Thoracic aorta (tissue), 2 donors: ENCODE measurements at regions not wholly inside any gene's neighbourhood (a gene's known extent, or its start where the extent isn't known, plus 50 kb on each side); places are given as distances from the start of the nearest gene placed in this dataset.
"Not testable (repeated sequence)": the region's sequence is repeated elsewhere in the genome, so short reads cannot be mapped to it uniquely, and the experiment has no call there.

Source experiments
- ATAC-seq: fragments of 150-250 bp; one replicate; pipeline ENCODE4 v1.8.0; 2017; ENCODE audit warnings: low read depth; ENCODE audit not compliant: insufficient number of reproducible peaks, low FRiP score
- DNase-seq: peaks from one replicate; pipeline ENCODE4 v3.0.0-alpha.2; 2020; ENCODE audit warnings: low spot score
- H3K27ac ChIP-seq, 2 donors: fragments of 200-600 bp; sonication (generic); 1 replicate in 1 of 2; 2 replicates in 1 of 2; pipeline ENCODE4 v1.5.1; 2016; ENCODE audit warnings: mild to moderate bottlenecking in 2 of 2, moderate library complexity in 2 of 2
- H3K27me3 ChIP-seq: fragments of 200-600 bp; sonication (generic); replicated peaks from 2 replicates; pipeline ENCODE4 v1.6.0; 2016; ENCODE audit warnings: mild to moderate bottlenecking; ENCODE audit not compliant: insufficient read depth
- H3K36me3 ChIP-seq: fragments of 200-600 bp; sonication (generic); one replicate; pipeline ENCODE4 v1.5.1; 2016
- H3K4me1 ChIP-seq, 2 donors: fragments of 200-600 bp; sonication (generic); 1 replicate in 1 of 2; 2 replicates in 1 of 2; pipeline versions ENCODE4 v1.5.1 to v1.6.0; 2016; ENCODE audit warnings: low read depth in 2 of 2, mild to moderate bottlenecking in 1 of 2; ENCODE audit not compliant: control insufficient read depth in 1 of 2
- H3K4me3 ChIP-seq: fragments of 200-600 bp; sonication (generic); 2 replicates; pipeline ENCODE4 v1.5.1; 2016; ENCODE audit warnings: mild to moderate bottlenecking
- H3K9me3 ChIP-seq: fragments of 200-600 bp; sonication (generic); 2 replicates; pipeline ENCODE4 v1.5.1; 2016
- TF ChIP-seq, protein P1 (sequence below): fragments of 200-600 bp; sonication (generic); IDR thresholded peaks from one replicate; pipeline ENCODE4 v1.5.1; 2019; ENCODE audit warnings: antibody characterized with exemption

DNA sequence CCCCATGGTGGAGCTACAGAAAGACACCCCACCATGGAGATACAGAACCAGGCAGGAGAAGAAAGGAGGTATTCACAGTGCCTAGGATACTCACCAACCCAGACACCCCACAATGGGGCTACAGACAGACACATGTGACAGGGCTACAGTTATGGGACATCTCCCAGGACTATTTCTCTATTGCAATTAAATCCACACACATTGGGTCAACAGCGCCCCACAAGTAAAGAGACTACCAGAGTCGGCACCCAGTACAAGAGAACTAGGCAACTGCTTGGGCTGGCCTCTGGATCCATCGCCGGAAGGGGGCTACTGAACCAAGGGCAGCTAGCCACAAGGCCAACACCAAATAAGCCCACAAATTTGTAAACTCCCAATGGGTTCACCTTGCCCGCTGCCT is 310.1 kb upstream of the NCKAP5 start:
- Histone ChIP-seq H3K4me1 (no peaks in the 10 kb centered on the region), H3K36me3 (no peaks in the 10 kb centered on the region), H3K27ac (no peak overlapping the region), H3K4me3 (no peak overlapping the region), H3K27me3 (no peaks in the 10 kb centered on the region), H3K9me3 (no peaks in the 10 kb centered on the region)
- TF ChIP-seq, protein P1, sequence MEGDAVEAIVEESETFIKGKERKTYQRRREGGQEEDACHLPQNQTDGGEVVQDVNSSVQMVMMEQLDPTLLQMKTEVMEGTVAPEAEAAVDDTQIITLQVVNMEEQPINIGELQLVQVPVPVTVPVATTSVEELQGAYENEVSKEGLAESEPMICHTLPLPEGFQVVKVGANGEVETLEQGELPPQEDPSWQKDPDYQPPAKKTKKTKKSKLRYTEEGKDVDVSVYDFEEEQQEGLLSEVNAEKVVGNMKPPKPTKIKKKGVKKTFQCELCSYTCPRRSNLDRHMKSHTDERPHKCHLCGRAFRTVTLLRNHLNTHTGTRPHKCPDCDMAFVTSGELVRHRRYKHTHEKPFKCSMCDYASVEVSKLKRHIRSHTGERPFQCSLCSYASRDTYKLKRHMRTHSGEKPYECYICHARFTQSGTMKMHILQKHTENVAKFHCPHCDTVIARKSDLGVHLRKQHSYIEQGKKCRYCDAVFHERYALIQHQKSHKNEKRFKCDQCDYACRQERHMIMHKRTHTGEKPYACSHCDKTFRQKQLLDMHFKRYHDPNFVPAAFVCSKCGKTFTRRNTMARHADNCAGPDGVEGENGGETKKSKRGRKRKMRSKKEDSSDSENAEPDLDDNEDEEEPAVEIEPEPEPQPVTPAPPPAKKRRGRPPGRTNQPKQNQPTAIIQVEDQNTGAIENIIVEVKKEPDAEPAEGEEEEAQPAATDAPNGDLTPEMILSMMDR, result no peak
- DNase-seq (no peak), ATAC-seq (no peak)

DNA sequence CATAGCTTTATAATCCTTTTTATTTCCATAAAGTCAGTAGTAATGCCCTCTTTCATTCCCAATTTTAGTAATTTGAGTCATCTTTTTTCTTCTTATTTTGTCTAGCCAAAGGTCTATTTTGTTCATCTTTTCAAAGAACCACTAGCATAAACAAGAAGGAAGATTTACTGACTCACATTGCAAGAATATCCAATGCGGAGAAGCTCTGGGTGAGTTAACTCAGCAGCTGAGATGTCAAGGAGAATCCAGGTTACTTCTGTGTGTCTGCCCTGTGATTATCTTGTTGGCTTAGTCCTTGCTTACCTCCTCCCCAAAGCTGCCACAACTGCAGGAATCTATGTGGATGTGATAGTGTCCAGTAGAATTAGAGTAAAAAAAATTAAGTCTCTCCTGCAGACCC is 311.4 kb upstream of the NCKAP5 start:
- Histone ChIP-seq H3K36me3 (no peaks in the 10 kb centered on the region), H3K4me1 (no peaks in the 10 kb centered on the region), H3K27me3 (no peaks in the 10 kb centered on the region), H3K4me3 (no peak overlapping the region), H3K9me3 (no peaks in the 10 kb centered on the region), H3K27ac (no peak overlapping the region)
- ATAC-seq, result no peak
- TF ChIP-seq, protein P1, result no peak
- no peak for DNase-seq

- H3K36me3 ChIP-seq, ATAC-seq, H3K27ac ChIP-seq, H3K9me3 ChIP-seq, H3K4me3 ChIP-seq, DNase-seq, H3K4me1 ChIP-seq, H3K27me3 ChIP-seq: not testable (repeated sequence)
These were observed 313.9 kb upstream of the NCKAP5 start for GRCh38 chr2:133882159-133882558.

DNA sequence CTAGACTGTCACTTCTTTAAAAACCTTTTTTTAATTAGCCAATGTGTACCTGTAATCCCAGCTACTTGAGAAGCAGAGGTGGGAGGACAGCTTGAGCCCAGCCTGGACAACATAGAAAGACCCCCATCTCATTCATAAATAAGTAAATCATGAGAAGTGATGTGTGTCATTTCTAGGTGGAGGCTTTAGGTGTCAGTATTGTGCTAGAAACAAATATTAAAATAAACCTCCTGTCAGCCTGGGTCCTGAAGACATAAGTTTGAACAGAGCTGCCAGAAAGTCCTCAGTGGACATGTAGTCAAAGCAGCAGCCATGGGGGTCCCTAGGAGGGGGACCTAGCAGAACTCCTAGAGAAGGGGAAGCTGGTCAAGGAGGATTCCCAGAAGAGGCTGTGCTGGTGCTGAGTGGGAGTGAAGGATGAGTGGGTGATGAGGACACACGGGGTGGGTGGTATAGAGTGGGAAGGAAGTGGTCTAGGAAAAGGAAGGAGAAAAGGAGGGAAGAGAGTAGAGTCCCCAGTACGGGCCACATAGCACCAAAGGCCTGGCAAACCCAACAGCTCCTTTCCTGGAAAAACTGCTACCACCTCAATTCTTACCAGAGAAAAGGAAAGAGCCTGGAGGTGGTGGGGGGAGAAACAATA is 316.6 kb upstream of the NCKAP5 start:
- no peak overlapping the region for H3K27ac ChIP-seq
- no peaks in the 10 kb centered on the region for H3K27me3 ChIP-seq
- TF ChIP-seq, protein P1, result no peak
- DNase-seq (no peak), ATAC-seq (no peak)
- no peaks in the 10 kb centered on the region for H3K36me3 ChIP-seq
- H3K4me3 ChIP-seq, result no peak overlapping the region
- H3K4me1 ChIP-seq, result no peaks in the 10 kb centered on the region
- H3K9me3 ChIP-seq, result no peaks in the 10 kb centered on the region

DNA sequence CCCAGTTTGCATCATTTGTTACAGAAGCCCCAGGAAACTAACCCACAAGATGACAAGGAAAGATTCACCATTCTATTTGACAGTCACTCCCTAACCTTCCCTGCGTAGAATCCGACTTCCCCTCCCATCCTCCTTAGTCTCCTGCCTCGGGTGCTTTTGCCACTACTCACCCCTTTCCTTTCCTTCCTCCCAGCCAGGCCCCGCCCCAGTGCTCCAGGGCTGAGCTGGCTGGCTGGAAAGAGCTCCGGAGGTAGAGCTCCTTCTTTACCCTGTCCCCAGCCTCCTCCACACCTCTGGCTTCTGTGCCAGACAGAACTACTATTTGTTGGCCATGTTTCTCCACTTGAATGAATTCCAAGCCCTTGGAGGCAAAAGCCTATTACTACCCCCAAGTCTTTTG is 317.6 kb upstream of the NCKAP5 start:
- Histone ChIP-seq H3K4me3 (no peak overlapping the region), H3K9me3 (no peaks in the 10 kb centered on the region), H3K4me1 (no peaks in the 10 kb centered on the region), H3K36me3 (no peaks in the 10 kb centered on the region), H3K27me3 (no peaks in the 10 kb centered on the region), H3K27ac (no peak overlapping the region)
- DNase-seq, result no peak
- TF ChIP-seq, protein P1, result no peak
- no peak for ATAC-seq
